H1 (cell line): ENCODE measurements at regions not wholly inside any gene's neighbourhood (a gene's known extent, or its start where the extent isn't known, plus 50 kb on each side); places are given as distances from the start of the nearest gene placed in this dataset.

Experiments used
- BCL11A ChIP-seq, 2 experiments: IDR thresholded peaks; one replicate each; pipeline ENCODE4 v1.6.1; 2011; ENCODE audit warnings: low read depth in 2 of 2, low read length in 2 of 2, mild to moderate bottlenecking in 2 of 2
- CTCF ChIP-seq, 3 experiments: IDR thresholded peaks; 1 replicate in 2 of 3; 2 replicates in 1 of 3; pipeline versions ENCODE4 v1.5.1 to v1.6.1; 2011; ENCODE audit warnings: low read length in 3 of 3, mild to moderate bottlenecking in 3 of 3, inconsistent platforms in 2 of 3, low read depth in 1 of 3, moderate library complexity in 1 of 3; ENCODE audit not compliant: insufficient read depth in 1 of 3; ENCODE audit errors: control extremely low read depth in 1 of 3
- POLR2A ChIP-seq, 2 experiments: IDR thresholded peaks; 1 replicate in 1 of 2; 2 replicates in 1 of 2; pipeline ENCODE4 v1.6.1; 2011; ENCODE audit warnings: low read depth in 2 of 2, low read length in 2 of 2, mild to moderate bottlenecking in 2 of 2; ENCODE audit errors: control extremely low read depth in 1 of 2
- SIX5 ChIP-seq: IDR thresholded peaks from 2 replicates; pipeline ENCODE4 v1.6.1; 2011; ENCODE audit warnings: mild to moderate bottlenecking, low read depth, low read length

DNA sequence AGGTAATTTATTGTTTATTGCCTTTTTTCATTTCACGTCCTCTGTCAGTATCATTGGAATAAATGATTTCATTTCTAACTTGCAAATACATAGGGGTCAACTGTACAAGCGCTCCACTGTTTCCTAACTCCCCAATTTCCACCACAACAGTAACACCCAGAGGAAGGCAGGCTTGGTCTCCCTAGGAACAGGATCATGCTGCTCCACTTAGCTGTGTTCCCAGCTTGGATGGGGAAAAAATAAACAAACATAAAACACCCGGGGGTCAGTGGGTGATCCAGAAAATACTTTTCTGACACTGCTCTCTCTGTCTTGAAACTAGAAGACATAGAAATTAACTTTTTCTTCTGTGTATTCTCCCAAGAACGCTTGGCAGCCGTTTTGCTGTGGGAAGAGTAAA is 772.5 kb downstream of the TRIML1 start:
- TF ChIP-seq POLR2A (IDR thresholded peaks at IDR 0.05; ENCODE audit: control extremely low read depth in 1 of 2, low read depth in 2 of 2, low read length in 2 of 2) (no peak), SIX5 (no peak), CTCF (IDR thresholded peaks at IDR 0.05; ENCODE audit: control extremely low read depth in 1 of 3, insufficient read depth in 1 of 3, low read depth in 1 of 3, low read length in 3 of 3) (no peak), BCL11A (IDR thresholded peaks at IDR 0.05; ENCODE audit: low read depth in 2 of 2, low read length in 2 of 2) (no peak)
